ENCODE measurements at regions not wholly inside any gene's neighbourhood (a gene's known extent, or its start where the extent isn't known, plus 50 kb on each side); places are given as distances from the start of the nearest gene placed in this dataset.

- TF ChIP-seq CTCF (conservative IDR thresholded peaks at IDR 0.05; ENCODE audit: low read length) (no peak), EZH2phosphoT487 (IDR thresholded peaks at IDR 0.05; ENCODE audit: borderline replicate concordance) (no peak)
Observed at GRCh38 chr5:93010037-93010436, 571.0 kb downstream of the NR2F1-AS1 start.

All from Loucy (cell line).